GM13977 (cell line): ENCODE measurements at regions not wholly inside any gene's neighbourhood (a gene's known extent, or its start where the extent isn't known, plus 50 kb on each side); places are given as distances from the start of the nearest gene placed in this dataset.

Experiments
- DNase-seq: peaks from one replicate; pipeline ENCODE4 v3.0.0; 2012; ENCODE audit warnings: low spot score
- in situ Hi-C: fragments of 300-500 bp; cut with MboI; formaldehyde crosslinking; loops from one replicate; pipeline ENCODE4 v1.12.0; 2022; ENCODE audit warnings: low sequenced_read_pairs, low pct_unique_long_range_greater_than_20kb, mixed read lengths, inconsistent platforms; ENCODE audit not compliant: unreplicated experiment
- TF ChIP-seq, protein P1 (sequence below): IDR thresholded peaks from 2 replicates; pipeline ENCODE4 v1.5.1; 2012; ENCODE audit warnings: mild to moderate bottlenecking, control low read depth; ENCODE audit not compliant: insufficient read depth; ENCODE audit errors: extremely low read depth, missing control alignments

DNA sequence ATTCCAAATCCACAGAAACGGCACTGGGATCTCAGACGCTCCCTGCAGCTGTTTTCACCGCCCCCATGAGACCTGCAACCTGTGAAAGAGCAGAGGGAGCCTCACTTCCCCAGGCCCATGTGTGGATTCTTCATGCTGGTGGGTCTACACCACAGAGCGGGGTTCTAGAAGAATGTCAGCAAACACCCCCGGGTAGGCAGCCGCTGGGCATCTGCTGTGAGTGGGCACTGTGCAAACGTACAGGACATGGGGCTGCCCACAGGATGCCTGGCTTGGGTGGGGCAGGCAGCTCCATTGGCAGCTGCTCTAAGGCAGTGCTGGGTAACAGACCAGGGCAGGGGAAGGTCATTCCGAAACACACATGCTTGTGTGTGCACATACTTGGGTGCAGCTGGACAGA, 174.9 kb downstream of the RBFOX3 start:
- no peak for DNase-seq
- in situ Hi-C loops, result no loop called here
- TF ChIP-seq, protein P1, sequence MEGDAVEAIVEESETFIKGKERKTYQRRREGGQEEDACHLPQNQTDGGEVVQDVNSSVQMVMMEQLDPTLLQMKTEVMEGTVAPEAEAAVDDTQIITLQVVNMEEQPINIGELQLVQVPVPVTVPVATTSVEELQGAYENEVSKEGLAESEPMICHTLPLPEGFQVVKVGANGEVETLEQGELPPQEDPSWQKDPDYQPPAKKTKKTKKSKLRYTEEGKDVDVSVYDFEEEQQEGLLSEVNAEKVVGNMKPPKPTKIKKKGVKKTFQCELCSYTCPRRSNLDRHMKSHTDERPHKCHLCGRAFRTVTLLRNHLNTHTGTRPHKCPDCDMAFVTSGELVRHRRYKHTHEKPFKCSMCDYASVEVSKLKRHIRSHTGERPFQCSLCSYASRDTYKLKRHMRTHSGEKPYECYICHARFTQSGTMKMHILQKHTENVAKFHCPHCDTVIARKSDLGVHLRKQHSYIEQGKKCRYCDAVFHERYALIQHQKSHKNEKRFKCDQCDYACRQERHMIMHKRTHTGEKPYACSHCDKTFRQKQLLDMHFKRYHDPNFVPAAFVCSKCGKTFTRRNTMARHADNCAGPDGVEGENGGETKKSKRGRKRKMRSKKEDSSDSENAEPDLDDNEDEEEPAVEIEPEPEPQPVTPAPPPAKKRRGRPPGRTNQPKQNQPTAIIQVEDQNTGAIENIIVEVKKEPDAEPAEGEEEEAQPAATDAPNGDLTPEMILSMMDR, result no peak

DNA sequence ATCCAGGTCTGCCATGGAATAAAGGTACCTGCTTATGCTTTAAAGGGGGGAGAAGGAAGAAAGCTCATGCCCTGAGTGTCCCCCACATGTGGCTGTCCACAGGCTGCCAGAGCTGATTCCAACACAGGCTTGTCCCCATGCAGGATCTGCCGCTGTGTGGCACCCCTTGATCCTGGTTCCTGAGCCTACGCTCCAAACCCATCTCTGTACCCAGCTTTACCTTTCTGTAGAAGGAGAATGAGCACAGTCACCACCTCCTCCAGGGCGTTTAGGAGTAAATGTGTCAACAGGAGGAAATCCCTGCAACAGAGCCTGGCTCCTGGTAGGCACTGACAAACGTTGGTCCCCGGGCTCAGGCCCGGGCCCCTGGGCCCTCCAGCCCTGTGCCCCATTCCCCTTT, 175.6 kb downstream of the RBFOX3 start:
- TF ChIP-seq, protein P1, result no peak
- in situ Hi-C loops, result no loop called here
- no peak for DNase-seq

- in situ Hi-C loops, result no loop called here
- TF ChIP-seq, protein P1, result no peak
Measured at GRCh38 chr17:79434215-79434614, 176.6 kb downstream of the RBFOX3 start.

GRCh38 chr17:79433379-79433778, 177.5 kb downstream of the RBFOX3 start:
- in situ Hi-C loops, result no loop called here
- TF ChIP-seq, protein P1, result no peak
- no peak for DNase-seq

More at GRCh38 chr17:79434215-79434614, 176.6 kb downstream of the RBFOX3 start:
- no peak for DNase-seq

DNA sequence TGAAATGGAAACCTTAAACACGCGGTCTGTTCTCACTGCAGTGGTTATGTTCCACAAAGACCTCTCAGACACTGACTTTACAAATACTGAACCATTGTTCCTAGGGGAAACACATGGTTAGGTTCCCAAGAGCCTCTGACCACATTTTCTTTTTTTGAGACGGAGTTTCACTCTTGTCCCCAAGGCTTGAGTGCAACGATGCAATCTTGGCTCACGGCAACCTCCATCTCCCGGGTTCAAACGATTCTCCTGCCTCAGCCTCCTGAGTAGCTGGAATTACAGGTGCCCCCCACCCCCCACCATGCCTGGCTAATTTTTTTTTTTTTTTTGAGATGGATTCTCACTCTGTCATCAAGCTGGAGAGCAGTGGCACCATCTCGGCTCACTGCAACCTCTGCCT, 179.7 kb downstream of the RBFOX3 start:
- no peak for DNase-seq
- in situ Hi-C loops, result no loop called here
- TF ChIP-seq, protein P1, result no peak

DNA sequence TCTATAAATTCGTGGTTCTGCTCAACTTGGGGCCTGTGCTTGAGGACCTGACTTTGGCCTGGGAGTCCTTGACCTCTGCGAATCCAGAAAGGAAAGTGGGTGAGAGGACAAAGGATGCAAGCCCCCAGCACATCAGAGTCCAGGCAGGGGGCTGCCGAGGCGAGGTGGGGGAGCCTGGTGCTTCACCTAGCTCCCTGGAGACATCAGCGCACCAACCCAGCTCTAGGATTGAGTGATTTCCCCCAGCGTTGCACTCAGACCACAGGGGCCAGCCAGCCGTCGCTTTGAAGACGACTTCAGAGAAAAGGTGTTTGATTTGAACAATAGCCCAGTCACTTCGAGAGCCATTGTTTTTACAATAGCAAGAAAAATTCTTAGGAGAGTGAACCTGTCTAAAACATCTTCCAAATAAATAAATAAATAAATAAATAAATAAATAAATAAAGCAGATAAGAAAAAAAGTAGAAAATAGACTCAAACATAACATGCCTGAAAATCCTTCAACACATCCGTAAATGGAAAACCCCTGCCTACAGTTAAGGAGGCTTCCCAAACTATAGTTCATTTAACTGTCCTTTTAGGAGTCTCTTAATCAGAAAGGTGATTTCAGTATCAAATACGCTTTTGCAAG, 180.9 kb downstream of the RBFOX3 start:
- TF ChIP-seq, protein P1, result no peak
- DNase-seq, result no peak
- in situ Hi-C loops, result no loop called here

DNA sequence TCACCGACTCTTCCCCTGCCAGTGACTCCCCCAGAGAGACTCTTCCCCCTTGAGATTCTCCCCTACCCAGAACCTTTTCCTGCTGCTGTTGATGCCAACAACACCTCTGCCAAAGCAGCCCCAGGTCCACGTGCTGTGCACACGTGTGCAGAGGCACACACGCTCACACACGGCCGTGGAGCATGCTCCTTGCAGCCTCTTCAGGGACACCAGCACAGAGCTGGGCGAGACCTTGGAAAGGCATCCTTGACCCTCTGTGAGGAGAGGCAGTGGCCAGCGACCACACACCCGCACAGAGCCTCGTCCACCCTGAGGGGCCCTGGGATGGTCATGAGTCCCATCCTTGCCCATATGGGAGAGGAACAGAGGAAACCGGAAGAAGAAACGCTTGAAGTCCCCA, 181.9 kb downstream of the RBFOX3 start:
- in situ Hi-C loops, result no loop called here
- TF ChIP-seq, protein P1, result no peak
- no peak for DNase-seq
